Stimulated activated CD4-positive, alpha-beta T cell treated with anti-CD3 and anti-CD28 coated beads, Interleukin-12 subunit alpha, Interleukin-12 subunit beta, amount 100 ng/mL, for 24 hours (primary cell): ENCODE measurements at regions not wholly inside any gene's neighbourhood (a gene's known extent, or its start where the extent isn't known, plus 50 kb on each side); places are given as distances from the start of the nearest gene placed in this dataset.
"Not testable (repeated sequence)": the region's sequence is repeated elsewhere in the genome, so short reads cannot be mapped to it uniquely, and the experiment has no call there.

Experiments
- DNase-seq, 2 experiments: peaks; one replicate each; pipeline ENCODE4 v3.0.0-alpha.2; 2020; ENCODE audit warnings: low read depth in 2 of 2

DNA sequence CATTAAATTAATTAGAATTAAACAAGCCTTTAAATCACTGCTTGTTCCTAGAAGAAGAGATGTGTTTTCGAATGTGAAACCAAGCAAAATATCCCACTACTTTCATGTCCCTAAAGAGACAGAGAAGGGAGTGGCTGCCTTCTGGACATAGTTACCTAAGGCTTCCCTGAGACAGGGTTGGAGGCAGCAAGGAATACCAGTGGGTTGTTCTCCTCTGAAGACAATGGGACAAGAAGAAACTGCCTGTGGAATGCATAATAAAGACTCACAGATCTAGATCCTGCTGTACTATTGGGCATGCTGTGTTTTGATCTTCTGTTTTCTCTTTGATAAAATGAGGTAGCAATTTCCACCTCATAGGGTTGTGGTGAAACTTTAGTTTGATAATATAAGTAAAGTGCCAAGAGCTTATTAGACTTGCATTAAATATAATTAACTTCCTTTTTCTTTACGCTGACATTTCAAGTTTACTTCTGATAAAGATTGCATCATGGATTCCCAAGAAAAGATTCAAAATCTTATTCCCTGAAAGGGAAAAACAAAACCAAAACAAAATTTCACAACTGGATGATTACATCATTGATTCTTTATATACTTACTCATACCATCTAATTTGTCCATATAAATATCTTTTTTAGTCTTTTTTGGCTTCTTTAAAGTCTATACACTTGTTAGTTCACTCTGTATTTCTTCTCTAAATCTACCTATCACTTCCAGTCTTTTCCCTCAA is 621.3 kb downstream of the ETS1 start:
- no peak for DNase-seq

DNA sequence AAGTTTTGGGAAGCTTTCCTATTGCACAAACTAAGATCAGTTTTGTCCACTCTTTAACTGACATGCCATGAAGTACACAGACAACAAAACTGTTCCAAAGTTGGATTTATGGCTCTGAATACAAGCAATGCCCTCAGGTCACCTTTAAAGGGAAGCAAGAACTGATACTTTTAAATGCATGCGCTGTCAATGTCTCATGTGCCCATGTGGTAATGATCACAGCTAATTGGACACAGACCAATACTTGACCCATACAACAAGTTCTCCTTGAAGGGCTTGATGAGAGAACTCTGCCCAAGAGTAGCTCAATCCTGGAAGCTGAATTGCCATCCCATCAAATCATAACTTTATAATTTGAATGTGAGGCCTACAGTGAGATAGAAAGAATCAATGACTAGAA is 624.9 kb downstream of the ETS1 start:
- DNase-seq = no peak

DNA sequence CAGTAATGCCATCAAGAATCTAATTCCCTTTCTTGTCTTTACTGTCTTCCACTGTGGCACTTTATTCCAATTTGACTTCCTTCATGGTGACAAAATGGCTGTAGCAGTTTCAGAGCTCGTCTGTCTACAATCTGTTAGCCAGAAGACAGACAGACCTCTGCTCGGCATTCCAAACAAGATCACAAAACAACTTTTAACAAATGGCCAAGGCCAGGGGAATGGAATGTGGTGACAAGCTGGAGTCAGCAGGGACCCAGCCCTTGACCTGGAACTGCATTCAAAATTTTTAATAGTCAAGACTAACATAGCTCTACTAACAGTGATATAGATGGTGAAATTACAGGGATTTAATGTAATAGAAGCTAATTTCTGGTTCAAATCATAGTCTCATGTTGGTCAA is 637.2 kb downstream of the ETS1 start:
- no peak for DNase-seq

DNA sequence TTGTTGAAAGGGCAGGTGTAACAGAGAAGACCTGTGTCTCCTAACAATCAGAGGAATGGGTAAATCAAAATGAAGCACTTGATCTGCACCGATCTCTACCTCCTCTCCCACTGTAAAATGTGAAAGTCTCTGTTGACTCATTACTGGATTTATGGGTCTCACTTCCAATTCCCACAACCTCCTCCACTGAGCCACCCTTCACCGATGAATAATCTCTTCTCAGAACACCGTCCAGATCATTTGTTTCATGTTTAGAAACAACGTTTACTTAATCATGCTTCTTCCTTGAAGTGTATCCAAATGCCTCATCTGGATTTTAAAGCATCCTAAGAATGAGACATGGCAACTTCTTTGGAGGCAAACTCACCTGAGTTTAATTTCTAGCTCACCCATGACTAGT is 643.6 kb downstream of the ETS1 start:
- no peak for DNase-seq

DNA sequence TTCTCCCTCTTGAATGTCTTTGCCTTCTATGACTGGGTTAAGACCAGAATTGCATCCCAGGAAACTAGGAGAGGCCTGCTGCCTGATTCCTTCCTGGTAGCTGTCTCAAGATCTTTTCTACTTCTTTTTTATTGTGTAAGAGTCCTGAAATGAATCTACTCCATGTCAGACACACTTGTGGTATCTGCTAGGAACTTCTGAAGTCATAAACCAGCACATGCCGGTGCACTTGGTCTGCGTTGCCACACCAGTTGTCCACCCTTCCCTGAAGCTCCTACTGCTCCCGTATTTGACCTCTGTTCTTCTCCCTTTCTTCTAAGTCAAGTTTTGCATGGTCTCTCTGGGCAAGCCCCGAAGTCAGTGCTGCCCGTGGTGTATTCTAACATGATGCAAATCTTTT is 644.2 kb downstream of the ETS1 start:
- no peak for DNase-seq

DNA sequence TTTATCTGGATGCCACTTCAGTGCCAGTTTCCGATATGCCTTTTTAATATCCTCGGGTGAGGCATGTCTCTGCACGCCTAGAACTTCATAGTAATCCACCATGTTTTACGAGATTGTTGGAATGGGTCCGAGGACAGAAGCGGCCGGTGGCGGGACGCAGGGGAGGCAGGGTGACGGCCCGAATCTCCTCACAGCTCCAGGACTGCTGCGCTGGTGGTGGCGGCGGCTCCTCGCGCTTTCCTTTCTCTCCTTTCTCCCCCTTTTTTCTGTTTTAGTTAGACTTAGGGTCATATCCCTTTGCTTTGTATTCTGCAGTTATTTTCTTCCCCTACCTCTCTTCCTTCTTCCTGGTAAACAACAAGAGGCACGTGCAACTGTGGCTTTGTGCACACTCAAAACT is 645.8 kb downstream of the ETS1 start:
- DNase-seq = not testable (repeated sequence)

DNA sequence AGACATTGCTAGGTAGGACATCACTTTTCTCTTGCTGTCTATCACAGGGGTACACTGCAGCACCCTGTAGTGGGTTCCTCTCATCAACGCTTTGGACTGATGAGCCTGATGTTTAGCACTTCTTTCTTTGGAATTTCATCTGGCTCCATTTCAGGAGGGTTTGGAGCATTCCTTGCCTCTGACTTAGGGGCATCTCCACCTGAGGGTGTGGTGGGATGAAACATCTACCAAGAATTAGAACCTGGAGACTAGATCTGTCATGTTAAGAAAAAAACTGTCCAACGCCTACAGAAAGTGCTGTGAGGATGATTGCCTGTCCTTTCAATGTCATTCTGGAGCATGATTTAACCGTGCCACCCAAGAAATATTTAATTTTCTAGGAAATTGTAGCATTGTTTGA is 648.4 kb downstream of the ETS1 start:
- DNase-seq = no peak

DNA sequence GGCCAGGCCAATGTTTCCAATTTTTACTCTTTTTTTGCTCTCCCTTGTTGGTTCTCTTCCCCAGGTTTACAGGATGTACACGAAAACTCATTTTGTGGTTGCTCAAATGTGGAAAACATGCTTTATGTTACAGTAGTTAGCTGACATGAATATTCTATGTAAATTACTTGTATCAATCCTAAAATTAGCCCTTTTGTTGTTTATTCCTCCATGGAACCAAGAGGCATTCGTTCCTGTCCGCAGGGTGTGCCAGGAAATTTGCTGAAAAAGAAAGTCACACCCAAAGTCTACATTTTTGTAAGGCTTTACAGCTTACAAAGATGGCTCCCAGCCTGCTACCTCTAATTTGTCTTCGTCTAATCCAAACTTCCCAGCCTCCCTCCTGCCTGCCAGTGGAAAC is 652.3 kb downstream of the ETS1 start:
- no peak for DNase-seq

DNA sequence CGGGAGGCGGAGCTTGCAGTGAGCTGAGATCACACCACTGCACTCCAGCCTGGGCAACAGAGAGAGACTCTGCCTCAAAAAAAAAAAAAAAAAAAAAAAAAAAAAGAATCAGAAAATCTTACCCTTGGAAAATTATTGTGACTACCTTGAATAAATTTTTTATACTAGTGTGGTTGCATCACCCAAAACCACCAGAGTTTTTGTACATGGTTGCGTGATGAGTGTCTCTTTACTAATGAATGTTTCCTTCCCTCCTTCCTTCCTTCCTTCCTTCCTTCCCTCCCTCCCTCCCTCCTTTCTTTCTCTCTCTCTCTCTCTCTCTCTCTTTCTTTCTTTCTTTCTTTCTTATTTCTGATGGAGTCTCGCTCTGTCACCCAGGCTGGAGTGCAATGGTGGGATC is 653.4 kb downstream of the ETS1 start:
- not testable (repeated sequence) for DNase-seq

DNA sequence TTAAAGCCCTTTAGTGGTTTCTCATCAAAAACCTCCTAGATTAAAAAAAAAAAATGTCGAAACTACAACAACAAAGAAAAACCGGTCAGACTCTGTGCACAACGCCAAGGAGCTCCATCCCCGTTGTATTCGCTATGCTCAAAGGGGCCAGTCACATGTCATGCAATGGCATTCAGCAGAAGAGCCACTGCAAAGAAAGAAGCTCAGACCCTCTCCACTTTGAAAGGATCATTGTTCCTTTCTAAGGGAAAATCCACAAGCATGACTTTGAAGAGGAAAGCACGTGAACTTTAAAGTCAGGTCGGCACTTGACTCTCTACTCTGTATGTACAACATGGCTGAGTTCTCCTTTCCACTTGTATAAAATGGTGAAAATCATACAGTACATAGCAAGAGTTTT is 655.6 kb downstream of the ETS1 start:
- DNase-seq = no peak

DNA sequence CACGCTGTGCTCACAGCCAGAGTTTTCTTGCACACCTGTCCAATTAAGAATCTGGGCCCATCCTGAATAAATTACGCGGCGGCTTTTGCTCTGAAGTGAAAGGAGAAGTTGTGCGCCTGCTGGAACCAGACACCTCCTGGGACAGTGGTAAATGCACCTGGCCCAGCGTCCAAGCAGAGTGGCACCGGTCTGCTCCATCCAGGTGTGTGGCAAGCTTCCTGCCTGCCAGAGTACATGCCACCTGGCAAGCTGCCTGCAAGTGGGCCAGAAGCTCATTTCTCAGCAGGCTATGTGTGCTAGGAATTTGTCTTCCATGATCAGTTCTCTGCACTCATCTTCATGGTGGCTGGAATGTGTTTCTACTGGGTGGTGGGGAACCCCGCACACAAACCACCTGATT is 660.6 kb downstream of the ETS1 start:
- DNase-seq = no peak

DNA sequence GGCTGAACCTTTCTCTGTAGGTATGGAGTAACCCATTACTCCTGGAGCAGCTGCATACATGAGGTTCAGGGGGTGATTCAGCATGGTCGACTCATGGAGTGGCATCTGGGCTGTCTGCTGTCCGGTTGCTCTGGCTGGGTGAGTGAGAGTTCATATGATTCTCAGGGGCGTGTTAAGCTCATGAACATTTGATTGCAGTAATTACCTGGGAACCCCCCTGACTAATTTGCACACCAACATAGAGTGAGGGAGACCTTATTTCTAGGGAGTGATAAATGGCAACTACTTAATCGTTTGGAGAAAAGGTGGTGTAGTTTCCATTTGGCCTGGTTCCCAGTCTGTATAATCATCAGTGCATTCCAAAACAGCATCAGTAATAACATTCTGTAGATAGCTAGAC is 661.9 kb downstream of the ETS1 start:
- no peak for DNase-seq

DNA sequence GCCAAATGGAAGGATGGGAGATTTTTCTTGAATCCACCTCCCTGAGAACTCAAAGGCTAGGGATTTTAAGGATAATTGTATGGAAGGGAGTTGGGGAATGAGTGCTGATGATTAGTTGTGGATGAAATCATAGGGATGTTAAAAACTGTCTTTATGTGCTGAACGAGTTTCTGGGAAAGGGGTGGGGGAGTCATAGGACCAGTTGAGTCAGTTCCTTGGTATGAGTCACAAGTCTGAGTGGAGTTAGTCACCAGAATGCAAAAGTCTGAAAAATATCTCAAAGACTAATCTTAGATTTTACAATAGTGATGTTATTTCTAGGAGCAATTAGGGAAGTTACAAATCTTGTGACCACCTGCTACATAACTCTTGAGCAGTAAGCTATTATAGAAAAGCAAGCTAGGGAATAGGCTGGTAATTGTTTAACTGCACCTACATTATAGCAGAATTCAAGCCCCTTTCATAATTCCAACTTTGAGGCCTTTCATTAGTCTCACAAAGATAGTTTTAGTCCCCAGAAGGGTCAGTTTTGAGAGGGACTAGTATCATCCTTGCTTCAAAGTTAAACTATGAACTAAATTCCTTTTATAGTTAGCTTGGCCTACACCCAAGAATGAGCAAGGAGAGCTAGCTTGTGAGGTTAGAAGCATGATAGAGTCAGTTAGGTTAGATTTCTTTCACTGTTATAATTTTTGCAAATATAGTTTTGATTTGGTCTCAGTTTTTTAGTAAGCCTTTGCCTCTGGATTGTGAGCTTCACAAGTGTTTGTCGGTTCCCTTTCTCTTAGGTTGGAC is 668.0 kb downstream of the ETS1 start:
- DNase-seq = no peak

DNA sequence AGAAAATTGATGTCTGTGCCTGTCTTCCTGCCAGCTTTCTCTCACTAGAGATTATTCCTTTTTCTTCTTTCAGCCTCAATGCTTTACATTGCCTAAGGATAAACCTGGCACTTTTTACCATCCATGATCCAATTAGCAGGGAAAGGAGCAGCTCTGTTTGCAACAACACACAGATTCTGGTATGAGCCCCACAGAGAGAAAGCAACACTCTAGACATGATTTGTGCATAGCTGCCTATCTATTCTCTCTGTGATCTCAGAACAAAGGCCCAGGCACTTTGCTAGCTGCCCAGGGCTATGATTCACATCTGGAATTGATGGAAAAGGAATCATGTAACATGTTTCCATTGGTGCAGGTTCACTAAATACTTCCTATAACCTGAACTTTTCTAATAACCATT is 685.0 kb downstream of the ETS1 start:
- no peak for DNase-seq

DNA sequence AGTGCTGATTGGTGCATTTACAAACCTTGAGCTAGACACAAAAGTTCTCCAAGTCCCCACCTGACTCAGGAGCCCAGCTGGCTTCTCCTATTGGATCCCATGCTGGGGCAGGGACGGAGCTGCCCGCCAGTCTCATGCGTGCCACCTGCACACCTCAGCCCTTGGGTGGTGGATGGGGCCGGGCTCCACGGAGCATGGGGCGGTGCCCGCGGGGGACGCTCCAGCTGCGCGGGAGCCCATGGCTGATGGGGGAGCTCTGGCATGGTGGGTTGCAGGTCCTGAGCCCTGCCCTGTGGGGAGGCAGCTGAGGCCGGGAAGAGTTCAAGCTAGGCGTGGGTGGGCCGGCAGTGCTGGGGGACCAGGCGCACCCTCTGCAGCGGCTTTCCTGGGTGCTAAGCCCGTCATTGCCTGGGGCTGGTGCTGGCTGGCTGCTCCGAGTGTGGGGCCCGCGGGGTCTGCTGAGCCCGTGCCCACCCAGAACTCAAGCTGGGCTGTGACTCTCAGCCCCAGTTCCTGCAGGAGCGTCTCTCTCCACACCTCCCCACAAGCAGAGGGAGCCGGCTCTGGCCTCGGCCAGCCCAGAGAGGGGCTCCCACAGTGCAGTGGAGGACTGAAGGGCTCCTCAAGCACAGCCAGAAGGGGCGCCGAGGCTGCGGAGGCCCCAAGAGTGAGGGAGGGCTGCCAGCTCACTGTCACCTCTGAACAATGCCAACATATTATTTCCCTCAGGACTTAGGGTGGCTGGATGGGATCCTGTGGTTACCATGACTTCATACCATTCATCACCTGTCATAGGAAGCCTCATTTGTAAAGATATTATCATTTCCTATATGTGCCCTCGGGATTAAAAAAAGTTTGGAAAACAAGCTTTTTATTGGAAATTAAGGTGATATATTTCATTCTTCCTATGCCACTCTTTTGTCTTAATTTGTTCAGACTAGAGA is 688.7 kb downstream of the ETS1 start:
- DNase-seq = no peak

DNA sequence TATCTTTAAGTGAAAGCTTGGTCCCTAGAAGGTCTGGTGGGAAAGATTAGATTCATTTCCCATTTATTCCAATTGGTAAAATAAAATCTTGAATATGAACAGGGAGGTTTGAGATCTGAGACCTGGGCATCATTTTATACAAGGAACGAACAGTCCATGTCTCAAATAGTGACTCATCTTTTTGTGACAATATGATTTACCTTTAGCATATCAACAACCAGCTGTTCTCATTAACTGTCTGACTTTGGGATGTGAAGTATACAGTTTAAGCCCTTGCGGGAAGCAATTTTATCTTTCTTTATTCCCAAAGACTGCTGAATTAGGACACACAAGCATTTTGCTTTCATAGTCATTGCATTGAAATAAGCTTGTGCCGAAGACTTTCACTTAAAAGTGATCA is 691.6 kb downstream of the ETS1 start:
- no peak for DNase-seq

DNA sequence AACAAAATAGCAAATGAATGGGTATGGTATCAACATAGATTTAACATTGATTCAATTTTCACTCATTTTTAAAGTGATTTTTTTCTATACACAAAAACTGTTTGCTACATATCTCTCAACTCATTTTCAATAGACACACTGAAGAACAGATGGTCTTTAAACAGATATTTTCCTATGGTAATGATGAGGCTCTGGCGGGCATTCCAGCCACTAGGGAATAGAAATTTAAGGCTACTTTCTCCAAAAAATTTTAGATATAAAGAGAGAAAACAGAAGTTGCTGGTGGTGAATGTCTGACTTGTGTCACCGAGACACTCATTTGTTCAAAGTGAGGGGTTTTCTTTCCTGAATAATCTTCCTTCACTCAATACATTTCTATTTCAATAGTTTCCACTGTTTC is 693.0 kb downstream of the ETS1 start:
- no peak for DNase-seq

DNA sequence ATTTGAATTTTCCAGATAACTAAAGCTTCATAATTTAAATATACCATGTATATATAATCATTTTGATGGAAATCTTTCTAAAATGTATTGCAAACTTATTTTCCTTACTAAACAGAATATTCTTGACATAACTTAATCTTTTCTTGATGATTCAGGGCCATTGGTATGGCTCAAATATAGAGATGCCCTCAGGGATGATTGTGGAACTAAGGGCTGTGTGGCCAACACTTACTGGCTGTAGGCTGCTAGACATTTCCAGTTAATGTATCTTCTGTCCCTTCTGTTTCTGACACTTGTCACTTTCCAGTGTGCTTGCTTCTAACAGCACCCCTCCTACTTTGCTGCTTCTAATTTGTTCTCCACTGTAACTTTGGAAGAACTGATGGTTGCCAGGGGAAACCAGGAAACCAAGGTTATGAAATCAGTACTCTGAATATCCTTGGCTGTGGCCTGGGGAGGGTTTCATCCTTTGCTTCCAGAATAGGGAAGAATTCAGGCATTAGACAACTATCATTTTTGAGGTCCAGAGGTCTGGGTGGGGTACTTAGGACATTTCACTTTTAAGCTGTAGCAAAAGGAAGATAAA is 697.2 kb downstream of the ETS1 start:
- DNase-seq = no peak

DNA sequence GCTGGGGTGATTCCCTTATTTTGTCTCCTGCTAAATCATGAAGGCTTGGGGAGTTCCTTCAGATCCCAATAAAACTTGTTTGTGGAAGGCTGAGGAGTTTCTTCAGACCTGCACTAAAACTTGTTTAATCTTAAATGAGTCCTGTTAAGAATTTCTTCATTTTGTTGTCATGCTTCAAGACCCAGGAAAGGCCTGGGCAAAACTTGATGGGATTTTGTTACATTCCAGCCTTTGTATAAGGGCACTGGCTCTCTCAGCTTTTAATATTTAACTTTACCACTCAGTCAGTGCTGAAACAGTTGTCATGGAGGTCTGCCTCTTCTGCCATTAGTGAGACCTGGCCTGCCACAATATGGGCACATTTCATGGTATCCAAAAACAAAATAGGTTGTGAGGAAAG is 699.0 kb downstream of the ETS1 start:
- DNase-seq = no peak

DNA sequence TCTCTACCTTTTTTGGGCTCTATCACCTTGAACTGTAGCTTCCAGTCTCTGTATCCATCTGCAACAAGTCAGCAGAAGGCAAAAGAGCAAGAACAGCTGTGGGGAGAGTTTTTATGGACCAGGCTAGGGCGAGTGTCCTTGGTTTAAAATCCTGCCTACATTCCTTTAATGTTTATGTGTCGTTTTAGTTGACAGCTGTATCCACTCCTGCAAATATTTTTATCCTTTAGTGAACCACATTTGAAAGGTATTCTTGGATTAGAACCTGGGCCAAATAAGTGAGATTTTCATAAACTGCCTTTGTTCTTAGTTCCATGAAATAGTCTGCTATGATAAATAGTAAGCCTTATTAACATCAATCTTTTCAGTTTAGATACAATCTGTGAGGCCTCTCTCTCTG is 712.2 kb downstream of the ETS1 start:
- no peak for DNase-seq

DNA sequence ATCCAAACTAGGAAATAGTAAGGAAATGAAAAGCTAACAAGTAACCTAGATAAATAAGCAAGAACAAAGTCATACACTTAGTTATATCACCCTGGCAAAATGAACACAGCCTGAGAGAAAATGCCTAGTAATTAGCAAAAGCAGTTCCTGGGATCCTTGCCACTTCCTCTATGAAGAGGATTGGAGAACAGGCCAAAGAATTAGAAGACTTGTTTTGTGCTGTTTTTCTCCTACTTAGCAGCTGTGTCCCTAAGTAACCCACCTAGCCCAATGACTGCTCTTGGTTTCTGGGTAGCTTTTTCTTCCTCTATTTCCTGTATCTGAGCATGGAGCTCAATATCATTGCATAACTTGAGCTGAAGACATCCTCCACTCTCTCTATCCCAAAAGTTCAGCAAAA is 713.9 kb downstream of the ETS1 start:
- DNase-seq = no peak

DNA sequence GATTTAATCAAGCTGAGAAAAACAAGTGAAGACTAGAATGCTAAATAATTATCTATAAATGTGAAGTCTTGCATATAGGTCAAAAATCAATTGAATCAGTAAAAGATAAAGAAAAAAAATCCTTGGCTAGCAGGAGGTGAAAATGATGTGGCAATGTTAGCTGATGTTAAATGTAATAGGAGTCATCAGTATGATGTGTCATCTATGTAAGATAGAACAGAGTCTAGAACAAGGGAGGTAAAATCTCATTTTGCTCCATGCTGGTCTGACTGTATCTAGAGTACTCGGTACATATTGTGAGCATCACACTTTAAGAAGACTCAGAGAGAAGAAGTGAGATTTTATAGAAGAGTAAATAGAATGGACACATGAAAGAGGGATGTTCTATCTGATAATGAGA is 721.2 kb downstream of the ETS1 start:
- DNase-seq = no peak
